Cerebellar cortex (tissue), 1 donor: ENCODE measurements at regions not wholly inside any gene's neighbourhood (a gene's known extent, or its start where the extent isn't known, plus 50 kb on each side); places are given as distances from the start of the nearest gene placed in this dataset.
A peak's percentile ranks its signal among the peaks of the same experiment; 100 is the strongest.
"Not testable (repeated sequence)": the region's sequence is repeated elsewhere in the genome, so short reads cannot be mapped to it uniquely, and the experiment has no call there.

Experiments
- DNase-seq: peaks from one replicate; pipeline ENCODE4 v3.0.0-alpha.2; 2015; ENCODE audit warnings: low spot score

- DNase-seq: peak; percentile 60
Measured at GRCh38 chr6:170147832-170148708, 142.8 kb downstream of the DLL1 start.

GRCh38 chr6:170147056-170147787, 143.7 kb downstream of the DLL1 start:
- DNase-seq: peak; percentile 75

- DNase-seq: no peak
Measured at GRCh38 chr6:170146640-170147039, 144.2 kb downstream of the DLL1 start.

- not testable (repeated sequence) for DNase-seq
Measured at GRCh38 chr6:170146131-170146530, 144.7 kb downstream of the DLL1 start.

- DNase-seq: not testable (repeated sequence)
Measured at GRCh38 chr6:170145716-170146115, 145.2 kb downstream of the DLL1 start.

GRCh38 chr6:170145272-170145592, 145.6 kb downstream of the DLL1 start:
- DNase-seq: peak; percentile 19

GRCh38 chr6:170144571-170145271, 146.2 kb downstream of the DLL1 start:
- DNase-seq: no peak

GRCh38 chr6:170143401-170144150, 147.3 kb downstream of the DLL1 start:
- no peak for DNase-seq

GRCh38 chr6:170142559-170142958, 148.3 kb downstream of the DLL1 start:
- DNase-seq: no peak

GRCh38 chr6:170141061-170141460, 149.8 kb downstream of the DLL1 start:
- DNase-seq: not testable (repeated sequence)

GRCh38 chr6:170140129-170140528, 150.7 kb downstream of the DLL1 start:
- no peak for DNase-seq

GRCh38 chr6:170139531-170139930, 151.3 kb downstream of the DLL1 start:
- DNase-seq: no peak

GRCh38 chr6:170139046-170139445, 151.8 kb downstream of the DLL1 start:
- not testable (repeated sequence) for DNase-seq

GRCh38 chr6:170137911-170138910, 152.7 kb downstream of the DLL1 start:
- DNase-seq: no peak

GRCh38 chr6:170137176-170137891, 153.5 kb downstream of the DLL1 start:
- no peak for DNase-seq

- DNase-seq: no peak
Measured at GRCh38 chr6:170136541-170137175, 154.2 kb downstream of the DLL1 start.

GRCh38 chr6:170135821-170136471, 154.9 kb downstream of the DLL1 start:
- no peak for DNase-seq

- no peak for DNase-seq
Measured at GRCh38 chr6:170135461-170135820, 155.4 kb downstream of the DLL1 start.
